ENCODE measurements at regions not wholly inside any gene's neighbourhood (a gene's known extent, or its start where the extent isn't known, plus 50 kb on each side); places are given as distances from the start of the nearest gene placed in this dataset.

DNA sequence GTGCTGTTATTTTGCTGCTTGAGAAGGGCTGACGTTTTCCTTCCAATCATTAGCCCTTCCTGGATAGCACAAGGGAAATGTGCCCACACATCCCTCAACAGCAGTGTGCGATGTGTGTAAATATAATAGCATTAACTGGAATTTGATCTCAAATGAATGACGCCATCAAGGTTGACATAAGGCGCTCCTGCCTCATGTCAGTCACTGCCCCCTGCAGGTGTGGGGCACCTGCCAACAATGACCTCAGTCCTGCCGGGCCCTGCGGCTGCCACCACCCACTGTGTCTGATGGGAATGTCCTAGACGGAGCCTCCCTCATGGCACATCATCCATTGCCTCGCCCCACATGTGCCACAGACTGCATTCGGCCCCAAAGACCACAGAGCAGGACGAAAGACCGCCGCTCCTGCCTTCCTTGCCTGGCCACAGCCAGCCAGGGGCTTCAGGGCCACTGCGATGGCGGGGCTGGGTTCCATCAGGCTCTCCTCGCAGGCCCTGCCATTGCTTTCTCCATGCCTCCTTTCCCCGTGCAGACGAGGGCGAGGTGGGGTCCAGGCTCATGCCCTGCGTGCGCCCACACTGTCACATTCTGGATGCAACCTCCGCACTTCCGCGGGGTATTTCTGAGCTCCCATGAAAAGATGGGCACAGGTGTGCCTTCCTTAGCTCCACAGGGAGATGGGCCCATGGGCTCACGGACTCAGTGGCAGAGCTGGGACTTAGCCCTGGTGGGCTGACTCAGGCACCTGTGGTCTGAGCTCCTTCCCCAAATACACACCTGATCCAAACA lies 146.7 kb downstream of the SOX1 start:
- H3K4me2 ChIP-seq (ENCODE audit: low read length): no peak overlapping the region
- no peak overlapping the region for H3K27ac ChIP-seq (ENCODE audit: low read depth, low read length)
- H2AFZ ChIP-seq (ENCODE audit: low read depth, low read length): no peak overlapping the region
- no peaks in the 10 kb centered on the region for H3K79me2 ChIP-seq (ENCODE audit: insufficient read depth, low read length)
- H3K9me3 ChIP-seq (ENCODE audit: insufficient read depth, low read depth, low read length): peaks cover 4% of the 10 kb centered on the region
- Mint-ChIP-seq H3K27ac (ENCODE audit: unreplicated experiment) (no peak overlapping the region), H3K36me3 (ENCODE audit: low read depth, unreplicated experiment) (no peaks in the 10 kb centered on the region), H3K27me3 (ENCODE audit: low read depth, unreplicated experiment) (peaks cover 53% of the 10 kb centered on the region), H3K9me3 (ENCODE audit: unreplicated experiment) (no peaks in the 10 kb centered on the region), H3K4me1 (ENCODE audit: low read depth, unreplicated experiment) (no peaks in the 10 kb centered on the region), H3K4me3 (ENCODE audit: unreplicated experiment) (no peak overlapping the region)
- H3K36me3 ChIP-seq (ENCODE audit: insufficient read depth, low read length): no peaks in the 10 kb centered on the region
- H3K9ac ChIP-seq (ENCODE audit: low read length): no peak overlapping the region
- FAIRE-seq (no peak), DNase-seq (ENCODE audit: low read depth) (no peak)
- H4K20me1 ChIP-seq (ENCODE audit: insufficient read depth, low read length): no peaks in the 10 kb centered on the region
- TF ChIP-seq, protein P1, sequence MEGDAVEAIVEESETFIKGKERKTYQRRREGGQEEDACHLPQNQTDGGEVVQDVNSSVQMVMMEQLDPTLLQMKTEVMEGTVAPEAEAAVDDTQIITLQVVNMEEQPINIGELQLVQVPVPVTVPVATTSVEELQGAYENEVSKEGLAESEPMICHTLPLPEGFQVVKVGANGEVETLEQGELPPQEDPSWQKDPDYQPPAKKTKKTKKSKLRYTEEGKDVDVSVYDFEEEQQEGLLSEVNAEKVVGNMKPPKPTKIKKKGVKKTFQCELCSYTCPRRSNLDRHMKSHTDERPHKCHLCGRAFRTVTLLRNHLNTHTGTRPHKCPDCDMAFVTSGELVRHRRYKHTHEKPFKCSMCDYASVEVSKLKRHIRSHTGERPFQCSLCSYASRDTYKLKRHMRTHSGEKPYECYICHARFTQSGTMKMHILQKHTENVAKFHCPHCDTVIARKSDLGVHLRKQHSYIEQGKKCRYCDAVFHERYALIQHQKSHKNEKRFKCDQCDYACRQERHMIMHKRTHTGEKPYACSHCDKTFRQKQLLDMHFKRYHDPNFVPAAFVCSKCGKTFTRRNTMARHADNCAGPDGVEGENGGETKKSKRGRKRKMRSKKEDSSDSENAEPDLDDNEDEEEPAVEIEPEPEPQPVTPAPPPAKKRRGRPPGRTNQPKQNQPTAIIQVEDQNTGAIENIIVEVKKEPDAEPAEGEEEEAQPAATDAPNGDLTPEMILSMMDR (IDR thresholded peaks at IDR 0.05; ENCODE audit: insufficient read depth, low read depth, low read length): no peak
- no peak for TF ChIP-seq EZH2 (IDR thresholded peaks at IDR 0.05; ENCODE audit: insufficient read depth, low read length)
- no peak overlapping the region for H3K4me3 ChIP-seq (ENCODE audit: insufficient read depth, low read depth, low read length)
- H3K4me1 ChIP-seq (ENCODE audit: insufficient read depth, low read length): no peaks in the 10 kb centered on the region
- H3K27me3 ChIP-seq (ENCODE audit: insufficient read depth, low read length): no peaks in the 10 kb centered on the region

DNA sequence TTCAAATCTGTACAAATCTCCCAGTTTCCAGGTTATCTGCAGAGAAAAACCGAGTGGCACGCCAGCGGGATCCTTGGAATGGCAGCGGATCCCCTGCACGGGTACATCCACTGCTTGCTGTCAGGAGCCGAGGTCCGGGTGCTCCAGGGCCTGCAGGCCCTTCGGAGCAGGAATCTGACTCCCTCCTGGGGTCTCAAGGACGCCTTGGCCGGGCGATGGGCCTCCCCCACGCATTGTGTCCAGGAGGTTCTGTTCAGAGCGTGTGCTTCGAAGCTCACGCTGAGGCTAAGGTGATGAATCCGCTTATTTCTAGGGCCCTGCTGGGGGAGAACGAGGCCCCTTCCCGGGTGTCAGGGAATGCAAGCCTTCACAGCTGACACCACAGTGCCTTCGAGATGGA lies 148.9 kb downstream of the SOX1 start:
- Histone ChIP-seq H3K27ac (ENCODE audit: low read depth, low read length) (no peak overlapping the region), H3K27me3 (ENCODE audit: insufficient read depth, low read length) (no peaks in the 10 kb centered on the region), H3K9me3 (ENCODE audit: insufficient read depth, low read depth, low read length) (peaks cover 4% of the 10 kb centered on the region), H3K4me2 (ENCODE audit: low read length) (no peak overlapping the region), H3K4me1 (ENCODE audit: insufficient read depth, low read length) (no peaks in the 10 kb centered on the region), H3K79me2 (ENCODE audit: insufficient read depth, low read length) (no peaks in the 10 kb centered on the region), H3K4me3 (ENCODE audit: insufficient read depth, low read depth, low read length) (no peak overlapping the region), H2AFZ (ENCODE audit: low read depth, low read length) (no peak overlapping the region), H3K36me3 (ENCODE audit: insufficient read depth, low read length) (no peaks in the 10 kb centered on the region), H4K20me1 (ENCODE audit: insufficient read depth, low read length) (no peaks in the 10 kb centered on the region), H3K9ac (ENCODE audit: low read length) (no peak overlapping the region)
- FAIRE-seq (no peak), DNase-seq (ENCODE audit: low read depth) (no peak)
- H3K4me3 Mint-ChIP-seq (ENCODE audit: unreplicated experiment): no peak overlapping the region
- peaks cover under 1% of the 10 kb centered on the region for H3K36me3 Mint-ChIP-seq (ENCODE audit: low read depth, unreplicated experiment)
- no peak for TF ChIP-seq EZH2 (IDR thresholded peaks at IDR 0.05; ENCODE audit: insufficient read depth, low read length)
- TF ChIP-seq, protein P1 (IDR thresholded peaks at IDR 0.05; ENCODE audit: insufficient read depth, low read depth, low read length): no peak
- H3K4me1 Mint-ChIP-seq (ENCODE audit: low read depth, unreplicated experiment): no peaks in the 10 kb centered on the region
- H3K27ac Mint-ChIP-seq (ENCODE audit: unreplicated experiment): no peak overlapping the region
- H3K27me3 Mint-ChIP-seq (ENCODE audit: low read depth, unreplicated experiment): peaks cover 66% of the 10 kb centered on the region
- no peaks in the 10 kb centered on the region for H3K9me3 Mint-ChIP-seq (ENCODE audit: unreplicated experiment)

DNA sequence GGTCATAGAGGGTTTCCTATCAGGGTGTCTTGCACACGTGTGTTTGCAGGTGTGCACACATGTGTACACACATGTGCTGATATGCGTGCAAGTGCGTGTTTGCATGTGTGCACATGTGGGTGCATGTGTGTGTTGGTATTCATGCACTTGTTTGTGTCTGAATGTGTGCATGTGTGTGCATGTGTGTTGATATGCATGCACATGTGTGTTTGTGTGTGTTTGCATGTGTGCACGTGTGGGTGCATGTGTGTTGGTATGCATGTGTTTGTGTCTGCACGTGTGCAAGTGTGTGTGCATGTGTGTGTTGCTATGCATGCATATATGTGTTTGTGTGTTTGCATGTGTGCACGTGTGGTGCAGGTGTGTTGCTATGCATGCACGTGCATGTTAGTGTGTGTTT lies 150.5 kb downstream of the SOX1 start:
- Mint-ChIP-seq H3K4me1 (ENCODE audit: low read depth, unreplicated experiment) (no peaks in the 10 kb centered on the region), H3K9me3 (ENCODE audit: unreplicated experiment) (no peaks in the 10 kb centered on the region), H3K27ac (ENCODE audit: unreplicated experiment) (no peak overlapping the region), H3K36me3 (ENCODE audit: low read depth, unreplicated experiment) (peaks cover 3% of the 10 kb centered on the region), H3K27me3 (ENCODE audit: low read depth, unreplicated experiment) (peaks cover 65% of the 10 kb centered on the region), H3K4me3 (ENCODE audit: unreplicated experiment) (no peak overlapping the region)
- no peak overlapping the region for H3K4me2 ChIP-seq (ENCODE audit: low read length)
- H3K79me2 ChIP-seq (ENCODE audit: insufficient read depth, low read length): no peaks in the 10 kb centered on the region
- no peaks in the 10 kb centered on the region for H3K36me3 ChIP-seq (ENCODE audit: insufficient read depth, low read length)
- H3K4me1 ChIP-seq (ENCODE audit: insufficient read depth, low read length): no peaks in the 10 kb centered on the region
- no peak overlapping the region for H3K27ac ChIP-seq (ENCODE audit: low read depth, low read length)
- no peak for DNase-seq (ENCODE audit: low read depth)
- TF ChIP-seq EZH2 (IDR thresholded peaks at IDR 0.05; ENCODE audit: insufficient read depth, low read length): no peak
- TF ChIP-seq, protein P1 (IDR thresholded peaks at IDR 0.05; ENCODE audit: insufficient read depth, low read depth, low read length): no peak
- no peak overlapping the region for H2AFZ ChIP-seq (ENCODE audit: low read depth, low read length)
- no peaks in the 10 kb centered on the region for H4K20me1 ChIP-seq (ENCODE audit: insufficient read depth, low read length)
- H3K27me3 ChIP-seq (ENCODE audit: insufficient read depth, low read length): no peaks in the 10 kb centered on the region
- no peak overlapping the region for H3K4me3 ChIP-seq (ENCODE audit: insufficient read depth, low read depth, low read length)
- H3K9ac ChIP-seq (ENCODE audit: low read length): no peak overlapping the region
- peaks cover 4% of the 10 kb centered on the region for H3K9me3 ChIP-seq (ENCODE audit: insufficient read depth, low read depth, low read length)
- FAIRE-seq: no peak

Measured in astrocyte (in vitro differentiated cells and primary cell).